ENCODE measurements at regions not wholly inside any gene's neighbourhood (a gene's known extent, or its start where the extent isn't known, plus 50 kb on each side); places are given as distances from the start of the nearest gene placed in this dataset.
"Not testable (repeated sequence)": the region's sequence is repeated elsewhere in the genome, so short reads cannot be mapped to it uniquely, and the experiment has no call there.

DNA sequence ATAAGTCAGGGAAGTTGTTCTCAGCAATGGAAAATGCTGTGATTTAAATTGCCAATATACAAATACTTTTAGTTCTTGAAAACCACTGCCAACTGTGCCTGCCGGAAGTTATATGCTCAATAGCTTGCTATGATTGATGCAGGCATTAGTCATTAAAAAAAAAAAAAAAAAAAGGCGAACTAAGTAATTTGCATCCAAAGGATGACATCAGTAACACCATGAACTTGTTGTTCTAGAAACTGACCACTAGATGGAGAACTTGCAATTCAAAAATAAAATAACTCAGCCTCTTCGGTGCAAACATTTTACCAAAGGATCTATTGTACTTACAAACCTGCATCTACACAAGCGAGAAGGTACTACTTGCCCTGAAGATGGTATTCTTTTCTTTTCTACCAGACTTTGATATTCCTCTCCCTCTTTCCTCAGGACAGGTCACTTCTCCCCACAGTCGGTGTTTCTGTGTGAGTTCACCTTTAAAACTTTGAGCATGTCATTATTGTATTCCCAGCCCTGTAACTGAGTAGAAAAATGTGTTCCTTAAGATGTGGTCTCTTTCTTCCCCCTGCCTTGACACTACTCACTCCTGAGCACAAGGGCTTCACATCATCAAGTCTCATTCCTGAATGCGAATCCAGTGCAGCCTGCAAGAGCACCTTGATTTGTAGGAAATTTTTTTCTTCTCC, 115.0 kb upstream of the VEPH1 start:
- no peak for DNase-seq

- DNase-seq, result no peak
Measured at GRCh38 chr3:157614896-157615295, 111.7 kb upstream of the VEPH1 start.

- no peak for DNase-seq
Measured at GRCh38 chr3:157611536-157612076, 108.4 kb upstream of the VEPH1 start.

- no peak for DNase-seq
Measured at GRCh38 chr3:157610876-157611535, 107.8 kb upstream of the VEPH1 start.

DNA sequence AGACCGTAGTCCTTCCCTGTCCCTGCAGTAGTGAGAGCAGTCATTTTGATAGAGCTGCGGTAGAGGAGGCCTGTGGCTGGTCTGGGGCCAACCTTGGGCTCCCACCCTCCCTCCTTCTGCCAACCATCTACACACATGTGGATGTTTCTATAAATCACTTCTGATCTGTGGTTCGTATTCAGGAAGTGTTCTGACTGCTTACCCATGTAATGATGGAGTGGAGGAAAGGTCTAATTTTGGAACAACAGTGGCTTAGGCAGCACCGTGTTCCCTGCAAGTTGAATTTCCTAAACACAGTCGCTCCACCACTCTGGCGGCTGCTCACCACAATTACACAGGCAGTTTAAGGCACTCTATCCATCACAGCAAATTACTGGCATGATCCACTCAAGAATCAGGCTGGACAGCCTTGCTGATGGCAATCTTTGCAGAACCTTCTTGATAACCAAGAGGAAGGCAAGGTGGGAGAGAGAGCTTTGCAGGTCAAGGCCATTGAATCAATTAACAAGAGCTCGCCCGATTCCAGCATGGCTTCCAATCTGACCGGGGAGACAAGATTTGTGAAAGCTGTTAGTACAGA, 104.7 kb upstream of the VEPH1 start:
- no peak for DNase-seq

DNA sequence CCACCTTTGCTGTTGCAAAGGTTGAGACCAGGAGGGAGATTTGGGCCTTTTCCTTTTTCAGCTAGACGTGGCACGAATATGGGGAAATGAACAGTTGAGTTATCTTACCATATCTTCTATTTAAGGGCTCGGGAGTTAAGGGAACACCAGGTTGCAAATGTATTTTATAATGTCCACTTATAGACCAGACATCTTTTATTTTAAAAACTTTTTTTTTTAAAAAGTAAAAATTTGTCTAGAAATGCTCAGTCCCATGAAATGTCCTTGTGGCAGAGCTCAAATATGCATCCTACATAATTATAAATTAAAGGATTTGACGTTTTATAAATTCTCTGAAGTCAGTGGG, 103.6 kb upstream of the VEPH1 start:
- no peak for DNase-seq

DNA sequence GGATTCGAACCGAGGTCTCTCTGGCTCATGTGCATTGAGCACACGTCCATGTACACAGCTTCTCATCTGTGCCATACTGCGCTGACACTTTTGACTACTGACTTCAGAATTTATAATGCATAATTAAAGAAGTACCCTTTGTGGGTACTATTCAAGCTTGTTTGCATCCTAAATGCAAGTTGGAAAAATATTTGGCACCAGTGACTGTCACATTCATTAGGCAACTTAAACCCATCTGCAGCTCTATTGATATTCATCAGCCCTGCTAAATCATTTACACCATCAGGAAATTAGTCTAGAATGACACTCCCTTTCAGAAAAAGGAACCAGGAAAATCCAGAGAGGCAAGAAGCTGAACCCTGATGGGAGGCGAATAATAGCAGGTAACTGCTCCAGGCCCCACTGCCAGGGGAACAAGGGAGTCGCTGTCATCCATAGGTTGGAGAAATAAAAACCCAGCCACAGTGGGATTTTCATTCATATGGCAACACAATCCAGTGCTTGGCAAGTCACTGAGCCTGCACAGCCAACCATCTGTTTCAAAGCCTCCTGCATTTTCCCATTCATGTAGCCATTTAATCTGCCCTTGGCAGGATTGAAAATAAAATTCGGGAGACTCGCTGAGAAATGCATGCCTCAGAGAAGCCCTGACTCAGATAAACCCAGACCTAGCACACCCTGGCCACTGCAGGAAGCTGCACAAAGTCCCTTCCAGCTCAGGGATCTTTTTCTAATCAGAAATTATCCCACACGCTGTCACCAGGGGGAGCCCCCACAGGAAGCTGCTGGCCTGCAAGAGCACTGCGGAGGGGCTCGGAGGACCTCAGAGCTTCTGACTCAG, 103.0 kb upstream of the VEPH1 start:
- DNase-seq, result peak; percentile 79

DNA sequence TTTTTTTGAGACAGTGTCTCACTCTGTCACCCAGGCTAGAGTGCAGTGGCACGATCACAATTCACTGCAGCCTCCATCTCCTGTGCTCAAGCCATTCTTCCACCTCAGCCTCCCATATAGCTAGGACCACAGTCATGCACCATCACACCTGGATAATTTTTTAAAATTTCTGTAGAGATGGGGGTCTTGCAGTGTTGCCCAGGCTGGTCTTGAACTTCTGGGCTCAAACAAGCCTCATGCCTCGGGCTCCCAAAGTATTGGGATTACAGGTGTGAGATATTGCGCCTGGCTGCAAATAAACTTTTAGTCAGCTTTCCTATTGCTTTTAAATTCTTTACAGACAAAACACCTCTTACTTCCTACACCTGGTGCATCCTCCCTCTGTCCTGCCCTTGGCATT, 102.1 kb upstream of the VEPH1 start:
- DNase-seq, result no peak

DNA sequence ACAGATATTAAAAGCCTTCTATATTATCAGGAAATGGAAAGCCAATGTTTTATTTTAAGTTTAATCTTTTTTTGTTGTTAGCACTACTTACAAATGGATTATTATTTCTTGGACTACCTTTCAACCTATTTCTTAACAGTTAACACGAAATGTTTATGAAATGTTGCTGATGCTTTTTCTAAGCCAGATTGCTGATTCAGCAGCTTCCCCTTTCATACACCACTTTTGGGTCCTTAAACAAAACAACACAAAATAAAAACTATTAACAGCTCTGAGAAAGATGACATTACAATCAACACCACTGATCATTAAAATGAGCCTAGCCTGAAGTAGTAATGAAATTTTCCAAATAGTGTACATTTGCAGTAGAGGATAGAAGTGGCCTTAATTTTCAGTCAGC, 99.2 kb upstream of the VEPH1 start:
- no peak for DNase-seq

GRCh38 chr3:157595259-157595658, 92.0 kb upstream of the VEPH1 start:
- no peak for DNase-seq

DNA sequence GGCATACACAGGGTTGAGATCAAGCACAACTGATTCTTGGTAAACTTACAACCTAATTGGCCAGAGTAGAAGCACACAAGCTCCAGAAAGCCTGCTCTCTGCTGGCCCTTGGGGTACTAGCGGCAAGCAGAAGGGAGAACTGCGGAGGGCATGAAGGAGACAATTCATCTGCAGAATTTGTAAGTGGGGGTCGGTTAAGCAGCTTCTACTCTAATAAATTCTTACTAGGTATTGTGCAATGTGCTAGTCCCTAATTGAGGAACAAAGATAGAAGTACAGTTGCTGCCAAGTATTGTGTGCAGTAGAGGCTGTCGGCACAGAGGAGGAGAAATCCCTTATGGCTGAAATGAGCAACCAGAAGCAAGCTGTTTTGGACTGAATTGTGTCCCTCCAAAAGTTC, 91.2 kb upstream of the VEPH1 start:
- DNase-seq, result no peak

- DNase-seq, result no peak
Measured at GRCh38 chr3:157592769-157593168, 89.6 kb upstream of the VEPH1 start.

- DNase-seq, result no peak
Measured at GRCh38 chr3:157590273-157590672, 87.1 kb upstream of the VEPH1 start.

GRCh38 chr3:157589211-157589610, 86.0 kb upstream of the VEPH1 start:
- no peak for DNase-seq

DNA sequence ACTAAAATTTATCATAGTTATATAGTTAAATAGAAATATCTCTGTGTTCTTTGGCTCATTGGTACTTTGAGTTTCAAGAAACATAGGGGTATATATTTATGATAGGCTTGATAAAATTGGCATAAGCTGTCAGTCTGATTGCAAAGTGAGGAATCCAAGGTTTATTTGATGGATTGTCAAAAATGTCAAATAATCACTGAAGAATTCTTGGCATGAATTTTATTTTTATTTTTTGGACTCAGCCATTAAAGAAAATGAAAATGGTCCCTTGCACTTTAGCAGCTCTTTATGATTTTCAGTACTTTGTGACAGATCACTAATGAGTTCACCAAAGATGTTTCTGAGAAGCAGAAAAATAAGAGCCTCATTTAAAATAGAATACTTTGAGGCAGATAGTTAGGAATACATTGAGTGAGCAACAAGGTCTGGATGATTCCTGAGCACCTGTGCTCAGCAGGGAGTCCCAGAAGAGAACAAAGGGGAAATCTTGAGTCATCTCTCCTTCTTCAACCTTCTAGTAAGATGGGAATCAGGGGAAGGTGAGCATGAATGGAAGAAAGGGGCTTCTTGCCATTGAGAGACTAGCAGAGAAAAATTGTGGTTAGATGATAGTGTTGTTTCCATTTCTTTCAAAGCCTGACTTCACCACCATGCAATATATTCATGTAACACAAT, 85.3 kb upstream of the VEPH1 start:
- no peak for DNase-seq

DNA sequence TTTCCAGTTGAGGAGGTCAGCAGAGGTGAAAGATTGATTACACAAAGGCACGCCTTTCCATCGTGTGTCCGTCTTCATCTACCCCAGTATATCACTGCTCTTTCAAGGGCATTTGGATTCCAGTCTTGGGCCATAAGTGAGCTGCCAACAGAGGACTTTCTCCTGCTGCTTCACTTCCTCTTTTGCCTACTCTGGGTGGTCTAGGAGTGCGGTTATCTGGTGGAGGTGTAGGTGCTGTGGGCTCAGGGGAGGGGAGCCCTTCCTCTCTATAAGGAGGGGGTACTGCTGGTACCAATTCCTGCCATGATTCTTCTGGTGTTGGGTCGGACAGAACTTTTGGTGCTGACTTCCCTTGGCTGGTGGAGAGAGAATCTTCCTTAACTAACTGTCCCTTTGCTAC, 83.1 kb upstream of the VEPH1 start:
- no peak for DNase-seq

GRCh38 chr3:157585386-157585785, 82.2 kb upstream of the VEPH1 start:
- no peak for DNase-seq

GRCh38 chr3:157582637-157582973, 79.4 kb upstream of the VEPH1 start:
- no peak for DNase-seq

GRCh38 chr3:157581956-157582636, 78.9 kb upstream of the VEPH1 start:
- DNase-seq, result not testable (repeated sequence)

GRCh38 chr3:157581371-157581770, 78.2 kb upstream of the VEPH1 start:
- no peak for DNase-seq

GRCh38 chr3:157578181-157578580, 75.0 kb upstream of the VEPH1 start:
- DNase-seq, result no peak

GRCh38 chr3:157574531-157574930, 71.3 kb upstream of the VEPH1 start:
- no peak for DNase-seq
